A172 (cell line): ENCODE measurements at regions not wholly inside any gene's neighbourhood (a gene's known extent, or its start where the extent isn't known, plus 50 kb on each side); places are given as distances from the start of the nearest gene placed in this dataset.

Source experiments
- DNase-seq: peaks from one replicate; pipeline ENCODE4 v3.0.0-alpha.2; 2015; ENCODE audit warnings: low spot score

DNA sequence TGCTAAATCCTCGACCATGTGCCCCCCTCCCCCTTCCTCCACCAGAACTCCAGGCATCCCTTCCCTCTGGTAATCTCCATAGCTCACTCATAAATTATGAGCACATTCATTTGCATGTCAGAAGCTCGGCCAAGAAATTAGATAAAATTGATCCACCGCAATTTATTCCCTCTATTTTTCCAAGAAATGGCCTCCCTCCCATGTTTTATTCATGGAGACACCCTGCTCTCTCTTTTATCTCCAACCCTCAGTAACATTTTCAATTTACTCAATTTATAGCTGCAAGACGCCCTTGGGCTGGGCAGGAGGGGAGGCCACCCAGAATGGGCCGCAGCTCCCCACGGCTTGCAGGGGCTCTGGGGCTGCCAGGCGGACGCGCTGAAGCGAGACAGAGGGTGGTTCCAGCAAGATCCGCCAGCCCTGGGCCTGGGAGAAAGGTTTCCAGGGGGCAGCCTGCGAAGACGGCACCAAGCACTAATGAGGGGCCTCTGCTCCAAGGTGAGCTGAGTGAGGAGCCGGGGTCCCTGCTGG is 54.7 kb upstream of the ZNF423 start:
- DNase-seq: no peak

DNA sequence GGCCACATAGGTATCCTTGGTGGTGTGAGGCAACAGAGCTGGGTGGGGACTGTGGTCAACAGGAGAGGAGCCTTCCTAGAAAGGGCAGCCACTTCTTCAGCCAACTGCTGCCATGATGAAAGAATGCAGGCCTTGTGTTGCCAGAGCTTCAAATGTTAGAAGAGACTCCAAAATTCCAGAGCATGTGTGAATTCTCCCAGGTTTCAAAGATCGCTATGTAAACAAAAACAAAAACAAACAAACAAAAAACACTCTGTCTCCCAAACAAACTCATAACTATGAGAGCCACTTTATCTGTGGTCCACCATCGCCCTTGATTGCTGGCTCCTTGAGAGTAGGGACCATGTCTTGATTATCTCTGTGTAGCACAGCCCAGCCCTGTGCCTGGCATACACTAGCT is 55.5 kb upstream of the ZNF423 start:
- DNase-seq: no peak

DNA sequence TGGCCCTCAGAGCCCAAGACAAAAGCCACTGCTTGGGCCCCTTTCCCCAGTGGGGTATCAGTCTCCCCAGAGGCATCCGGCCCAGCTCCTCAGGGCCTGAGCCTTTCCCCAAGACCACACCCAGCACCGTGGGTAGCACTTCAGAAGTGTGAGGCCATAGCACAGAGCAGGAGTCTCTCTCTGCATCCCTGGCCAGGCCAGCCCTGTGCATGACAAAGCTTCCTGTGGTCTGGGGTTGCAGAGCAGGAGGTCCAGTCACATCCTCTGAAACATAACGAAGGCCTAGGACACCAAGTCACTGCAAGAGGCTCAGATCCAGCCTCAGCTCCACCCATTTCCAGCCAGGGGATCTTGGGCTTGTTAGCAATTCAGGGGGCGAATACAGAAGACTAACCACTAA is 56.8 kb upstream of the ZNF423 start:
- DNase-seq: no peak

DNA sequence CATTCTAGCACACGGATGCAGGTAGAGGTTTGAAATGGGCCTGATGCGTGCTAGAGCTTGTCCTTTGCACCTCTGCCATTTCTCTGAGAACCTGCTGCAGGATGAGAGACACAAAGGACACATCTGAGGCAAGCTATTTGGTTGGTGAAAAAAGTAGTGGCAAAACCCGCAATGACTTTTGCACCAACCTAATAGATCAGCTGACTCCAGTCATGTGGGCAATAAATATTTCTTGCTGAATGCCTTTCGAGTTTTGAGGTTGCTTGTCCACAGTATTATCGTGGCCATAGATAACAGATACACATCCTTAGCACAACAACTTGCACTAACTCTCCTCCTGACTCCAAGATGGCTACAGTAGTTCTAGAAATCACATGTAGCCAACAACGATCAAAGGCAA is 57.8 kb upstream of the ZNF423 start:
- no peak for DNase-seq

DNA sequence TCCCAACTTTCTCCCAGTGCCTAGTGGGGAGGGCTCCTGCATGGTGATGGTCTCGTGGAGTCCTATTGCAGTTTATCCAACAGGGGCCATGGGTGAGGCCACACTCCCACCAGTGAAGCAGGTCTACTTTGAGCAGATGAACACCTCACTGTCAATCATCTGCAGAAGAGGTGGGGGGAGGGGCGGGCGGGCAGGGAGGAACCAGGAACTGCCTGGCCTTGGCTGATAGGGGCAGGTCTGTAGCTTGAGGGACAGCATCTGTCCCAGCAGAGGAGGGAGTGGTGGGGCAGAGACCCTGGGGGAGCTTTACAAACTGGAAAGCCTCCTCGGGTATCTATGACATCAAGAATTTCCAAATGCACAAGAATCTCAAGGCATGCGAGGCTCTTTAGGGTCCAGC is 58.7 kb upstream of the ZNF423 start:
- no peak for DNase-seq

DNA sequence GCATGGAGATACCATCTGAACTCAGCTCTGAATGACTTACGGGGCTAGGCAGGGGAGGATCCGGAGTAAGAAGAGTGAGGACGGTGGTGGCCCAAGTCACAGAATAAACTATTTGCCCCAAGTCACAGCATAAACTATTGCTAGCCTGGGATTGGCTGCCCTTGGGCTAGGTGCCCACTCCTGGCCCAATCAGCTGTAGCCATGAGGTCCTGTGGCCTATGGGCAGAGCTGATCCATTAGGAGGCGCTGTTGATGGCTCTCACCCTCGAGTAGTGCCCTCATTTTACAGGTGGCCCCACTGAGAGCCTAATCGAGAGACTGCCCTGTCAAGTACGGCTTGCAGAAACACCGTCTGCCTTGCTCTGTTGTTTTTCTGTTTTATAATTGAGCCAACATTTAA is 62.3 kb upstream of the ZNF423 start:
- no peak for DNase-seq

DNA sequence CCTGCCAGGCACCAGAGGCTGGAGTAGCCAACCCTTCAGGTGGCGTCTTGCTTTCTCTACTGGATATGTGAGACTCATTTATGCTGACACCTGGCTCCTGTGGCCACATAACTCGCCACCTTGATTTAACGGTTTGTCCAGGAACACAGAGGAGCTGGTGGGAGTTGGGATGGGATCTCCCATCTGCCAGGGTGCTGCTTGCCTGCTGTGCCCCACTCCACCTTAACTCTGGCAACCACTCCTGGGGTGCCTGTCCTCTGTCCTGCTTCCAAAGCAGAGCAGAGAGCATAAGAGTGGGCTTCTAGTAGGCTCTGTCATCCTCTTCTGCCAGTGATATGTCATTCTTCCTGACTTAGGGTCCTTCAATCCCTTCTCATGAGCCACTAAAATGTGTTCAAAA is 63.4 kb upstream of the ZNF423 start:
- no peak for DNase-seq

DNA sequence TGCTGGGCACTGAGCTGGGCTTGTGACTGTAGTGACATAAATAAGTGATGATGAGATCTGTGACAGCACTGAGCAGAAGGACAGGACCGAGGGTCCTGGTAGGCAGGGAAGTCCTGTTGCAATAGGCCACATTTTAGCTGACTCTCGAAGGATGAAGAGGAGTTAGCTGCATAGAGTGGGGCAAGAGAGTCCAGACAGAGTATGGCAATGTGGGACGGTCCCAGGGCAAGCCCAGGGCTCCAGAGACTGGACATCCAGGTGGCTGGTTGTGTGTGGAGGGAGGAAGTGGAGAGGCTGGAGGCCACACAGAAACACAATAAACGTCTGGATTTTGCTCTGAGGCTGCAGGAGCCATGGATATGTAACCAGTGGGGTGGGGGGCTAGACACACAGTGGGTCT is 64.5 kb upstream of the ZNF423 start:
- DNase-seq: no peak

DNA sequence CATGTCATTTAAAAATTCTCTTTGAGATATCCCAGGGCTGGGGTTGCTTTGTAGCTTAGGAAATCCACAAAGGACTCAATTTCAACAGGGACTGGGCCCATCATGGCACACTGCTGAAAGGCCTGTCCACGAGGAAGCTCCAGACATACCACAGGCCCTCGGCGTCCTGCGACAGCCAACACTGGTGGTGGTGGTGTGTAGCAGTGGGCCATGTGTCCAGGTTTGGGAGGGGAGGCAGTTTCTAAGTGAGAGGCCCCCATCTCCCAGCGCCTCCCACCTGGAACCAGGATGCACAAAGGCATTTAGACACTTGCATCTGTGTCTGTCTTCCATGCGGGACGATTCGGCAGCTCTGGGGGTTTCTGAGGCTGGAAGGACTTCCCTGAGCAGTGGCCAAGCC is 65.2 kb upstream of the ZNF423 start:
- DNase-seq: no peak

DNA sequence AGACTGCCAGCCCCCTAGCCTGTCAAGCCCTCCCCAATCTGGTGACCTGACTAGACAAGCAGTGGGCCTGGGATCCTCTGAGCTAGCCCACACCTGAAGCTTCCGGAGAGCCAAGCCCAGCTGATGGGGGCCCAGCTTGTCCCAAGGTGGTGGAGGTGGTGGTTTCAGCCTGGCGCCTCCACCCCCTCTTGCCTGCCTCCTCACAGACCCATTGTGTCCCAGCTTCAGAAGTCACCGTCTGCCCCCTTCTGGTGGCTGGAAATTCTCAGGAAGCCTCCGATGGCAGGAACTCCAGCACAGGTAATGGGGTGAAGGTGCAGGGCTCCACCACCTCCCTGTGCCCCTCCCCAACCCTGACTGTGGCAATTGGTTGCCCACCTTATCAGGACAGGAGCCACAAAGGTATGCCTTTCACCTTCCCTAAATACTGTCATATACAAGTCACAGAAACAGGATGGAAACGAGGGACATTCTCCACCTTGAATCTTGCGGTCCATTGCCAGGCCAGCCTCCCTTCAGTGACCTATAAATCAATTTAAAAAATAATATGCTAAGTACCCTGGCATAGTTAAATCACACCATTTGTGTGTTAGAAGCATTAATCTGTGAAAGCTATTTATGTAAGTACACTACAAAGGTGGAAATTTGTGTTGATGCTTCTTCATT is 66.0 kb upstream of the ZNF423 start:
- peak; percentile 35 for DNase-seq

DNA sequence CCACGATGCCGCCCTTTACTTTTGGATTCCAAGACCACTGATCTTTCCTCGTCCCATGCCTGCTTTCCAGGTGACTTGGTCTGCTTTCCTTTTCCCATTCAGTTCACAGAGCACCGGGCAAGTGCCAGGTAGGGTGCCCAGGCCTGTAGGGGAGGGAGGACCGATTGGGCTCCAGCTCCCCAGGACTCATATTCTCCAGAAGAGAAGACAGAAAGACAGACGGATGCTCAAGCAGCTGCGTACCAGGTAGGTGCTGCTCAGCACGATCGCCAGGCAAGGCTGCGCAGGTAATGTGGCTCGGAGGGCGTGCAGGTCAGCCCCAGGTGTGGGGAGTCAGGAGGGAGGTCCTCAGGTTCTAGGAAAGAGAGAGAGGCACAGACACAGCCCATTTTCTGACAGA is 67.5 kb upstream of the ZNF423 start:
- no peak for DNase-seq

DNA sequence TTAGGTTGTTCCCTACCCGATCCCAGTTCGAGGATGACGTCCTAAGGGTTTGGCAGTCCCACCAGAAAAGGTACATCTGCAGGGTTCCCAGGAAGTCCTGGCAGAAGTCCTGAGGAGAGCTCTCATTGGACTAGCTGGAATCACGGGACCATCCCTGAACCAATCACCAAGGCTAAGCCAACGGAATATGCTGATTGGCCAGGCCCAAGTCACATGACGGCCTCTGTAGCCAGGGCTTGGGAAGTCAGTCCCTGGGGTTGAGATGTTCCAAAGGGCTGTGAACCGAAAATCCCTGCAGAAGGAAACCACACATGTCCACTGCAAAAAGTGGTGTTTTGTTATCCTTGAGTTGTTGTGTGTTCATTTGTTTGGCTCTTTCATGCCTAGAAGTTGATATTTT is 68.2 kb upstream of the ZNF423 start:
- peak; percentile 19 for DNase-seq

DNA sequence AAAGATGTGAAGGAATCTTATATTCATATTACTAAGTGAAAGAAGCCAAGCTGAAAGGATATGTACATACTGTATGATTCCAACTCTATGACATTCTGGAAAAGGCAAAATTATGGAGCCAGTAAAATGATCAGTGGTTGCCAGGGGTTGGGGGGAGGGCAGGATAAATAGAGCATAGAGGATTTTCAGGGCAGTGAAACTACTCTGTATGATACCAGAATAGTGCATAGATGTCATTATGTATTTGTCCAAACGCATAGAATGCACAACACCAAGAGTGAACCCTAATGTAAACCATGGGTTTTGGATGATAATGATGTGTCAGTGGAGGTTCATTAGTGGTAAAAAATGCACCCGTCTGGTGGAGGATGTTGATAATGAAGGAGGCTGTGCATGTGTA is 71.0 kb upstream of the ZNF423 start:
- no peak for DNase-seq

DNA sequence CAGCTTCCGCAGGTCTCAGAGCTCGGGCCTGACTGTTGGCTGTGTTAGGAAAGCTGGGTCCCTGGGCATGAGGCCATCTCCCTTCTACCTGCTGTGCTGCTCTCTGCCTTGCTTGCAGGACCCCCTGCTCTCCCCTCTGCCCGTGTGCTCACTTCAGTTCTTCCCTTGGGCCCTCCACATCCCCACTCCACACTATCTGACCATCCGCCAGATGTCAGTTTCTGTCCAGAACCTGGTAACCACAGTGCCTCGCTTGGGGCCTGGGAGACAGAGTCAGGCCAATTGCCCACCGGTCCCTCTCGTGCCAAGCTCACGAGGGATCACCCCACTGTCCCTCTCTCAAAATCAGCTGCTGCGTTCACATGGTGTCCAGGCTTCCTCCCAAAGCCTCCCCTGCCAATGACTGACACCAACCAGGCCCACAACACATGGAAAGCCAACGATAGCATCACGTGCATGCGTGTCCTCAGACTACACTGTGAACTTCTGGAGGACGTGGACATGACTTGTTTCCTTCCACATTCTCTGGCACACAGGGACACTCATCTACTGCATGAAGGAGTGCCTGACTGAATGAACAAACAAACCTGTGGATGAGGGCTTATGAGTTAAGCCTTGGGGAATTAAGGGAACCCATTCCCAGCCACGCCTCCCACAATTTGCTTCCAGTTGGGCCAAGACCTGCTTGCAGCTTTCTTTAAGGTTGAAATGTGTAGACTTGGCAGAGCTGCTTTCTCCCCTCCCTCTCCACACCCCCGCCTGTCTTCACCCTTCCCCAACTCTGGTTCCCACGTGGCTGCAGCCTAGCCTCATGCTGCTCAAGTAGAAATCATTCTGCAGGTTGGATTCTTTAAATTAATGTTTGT is 72.5 kb upstream of the ZNF423 start:
- DNase-seq: no peak

DNA sequence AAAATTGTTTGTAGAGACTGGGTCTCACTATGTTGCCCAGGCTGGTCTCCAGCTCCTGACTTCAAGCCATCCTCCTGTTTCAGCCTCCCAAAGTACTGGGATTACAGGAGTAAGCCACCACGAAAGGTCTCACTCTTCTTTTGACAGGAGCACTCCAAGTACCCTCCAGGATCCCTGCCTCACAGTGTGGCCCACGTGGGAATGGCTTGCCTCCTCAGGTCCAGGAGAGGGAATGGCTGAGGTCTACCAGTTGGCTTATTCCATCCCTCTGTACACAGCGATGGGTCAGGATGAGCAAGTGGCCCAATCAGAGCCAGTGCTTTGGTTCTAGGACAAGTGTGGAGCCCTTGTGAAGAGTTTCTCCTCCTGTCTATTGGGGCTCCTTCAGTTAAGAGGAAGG is 73.7 kb upstream of the ZNF423 start:
- no peak for DNase-seq

DNA sequence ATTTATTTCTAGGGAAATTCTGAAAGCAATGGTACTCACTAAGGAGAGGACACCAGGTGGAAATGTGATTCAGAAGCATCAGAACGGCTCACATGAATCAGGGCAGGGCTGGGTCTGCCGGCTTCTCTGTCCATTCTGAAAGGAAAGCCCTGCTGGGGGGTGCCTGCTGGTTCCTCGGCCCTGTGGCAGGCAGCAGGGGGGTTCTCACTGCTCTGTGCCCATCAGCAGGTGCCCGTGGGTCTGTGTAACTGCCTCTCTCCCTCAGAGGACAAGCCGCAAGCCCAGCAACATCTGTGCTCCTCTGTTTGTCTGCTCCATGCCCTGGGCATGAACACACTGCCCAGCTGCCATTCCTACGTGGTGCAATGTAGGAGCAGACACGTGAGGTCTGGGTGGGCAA is 74.9 kb upstream of the ZNF423 start:
- no peak for DNase-seq

DNA sequence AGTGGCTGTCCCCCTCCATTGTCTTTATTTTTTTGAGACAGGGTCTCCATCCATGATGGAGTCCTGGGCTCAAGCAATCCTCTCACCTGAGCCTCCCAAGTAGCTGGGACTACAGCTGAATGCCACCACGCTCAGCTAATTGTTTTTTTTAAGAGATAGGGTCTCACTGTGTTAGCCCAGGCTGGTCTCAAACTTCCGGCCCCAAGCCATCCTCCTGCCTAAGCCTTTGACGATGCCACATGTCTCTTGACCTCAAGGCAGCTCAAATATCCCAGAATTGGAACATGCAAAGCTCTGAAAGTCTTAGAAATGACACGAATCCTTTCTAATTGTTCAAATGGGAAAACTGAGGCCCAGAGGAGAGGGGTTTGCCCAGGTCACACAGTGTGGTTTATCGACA is 75.4 kb upstream of the ZNF423 start:
- no peak for DNase-seq

DNA sequence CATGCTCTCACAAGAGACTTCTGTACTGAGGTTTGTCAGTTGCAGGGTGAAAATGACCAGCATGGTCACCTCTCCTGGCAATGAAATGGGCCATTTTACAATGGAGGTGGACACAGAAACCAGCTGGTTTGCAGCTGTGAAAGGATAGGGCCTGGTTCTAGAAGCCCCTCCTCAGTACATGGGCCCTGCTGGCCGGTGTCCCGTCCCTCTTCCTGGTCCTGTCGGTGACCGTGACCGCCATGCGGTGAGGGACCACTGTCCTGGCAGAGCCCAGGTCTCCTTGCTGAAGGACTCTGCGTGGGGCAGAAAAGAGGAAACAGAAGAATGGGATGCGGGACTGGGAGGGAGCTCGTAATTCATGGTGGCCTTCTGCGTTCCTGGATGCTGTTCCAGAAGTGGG is 76.0 kb upstream of the ZNF423 start:
- DNase-seq: no peak

DNA sequence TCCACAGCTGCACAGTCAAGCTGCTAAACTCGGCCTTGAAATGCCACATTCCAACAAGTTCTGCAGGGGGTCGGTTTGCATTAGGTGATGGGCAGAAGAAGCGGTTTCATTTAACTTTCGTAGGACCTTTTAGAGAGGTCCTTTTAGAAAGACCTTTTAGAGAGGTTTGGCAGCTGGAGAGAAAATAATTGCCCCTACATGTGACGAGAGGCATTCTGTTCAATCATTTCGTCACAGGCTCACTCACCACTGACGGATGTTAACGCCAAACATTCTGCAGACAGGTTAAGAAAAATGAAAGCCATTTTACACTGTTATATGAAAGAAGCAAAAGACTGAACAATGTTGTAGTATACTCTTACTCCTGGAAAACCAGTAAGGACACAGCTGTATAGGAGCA is 76.5 kb upstream of the ZNF423 start:
- DNase-seq: no peak

DNA sequence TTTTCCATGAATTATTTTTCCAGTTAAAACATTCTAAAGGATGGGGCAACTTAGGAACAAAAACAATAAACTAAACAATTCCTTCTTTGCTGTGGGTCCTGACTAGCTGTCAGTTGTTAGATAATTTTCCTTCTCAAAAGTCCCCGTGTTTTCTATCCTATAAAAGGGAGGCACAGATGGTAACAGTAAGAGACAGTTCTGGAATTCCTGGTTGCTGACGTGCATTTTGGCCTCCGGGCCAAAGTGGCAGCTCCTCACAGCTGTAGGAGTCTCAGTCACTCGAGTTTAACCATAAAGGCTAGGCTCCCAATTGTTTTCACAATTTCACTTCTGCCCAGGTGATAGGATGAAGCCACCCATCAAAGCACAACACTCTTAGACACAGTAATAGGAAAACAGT is 77.0 kb upstream of the ZNF423 start:
- peak; percentile 26 for DNase-seq

DNA sequence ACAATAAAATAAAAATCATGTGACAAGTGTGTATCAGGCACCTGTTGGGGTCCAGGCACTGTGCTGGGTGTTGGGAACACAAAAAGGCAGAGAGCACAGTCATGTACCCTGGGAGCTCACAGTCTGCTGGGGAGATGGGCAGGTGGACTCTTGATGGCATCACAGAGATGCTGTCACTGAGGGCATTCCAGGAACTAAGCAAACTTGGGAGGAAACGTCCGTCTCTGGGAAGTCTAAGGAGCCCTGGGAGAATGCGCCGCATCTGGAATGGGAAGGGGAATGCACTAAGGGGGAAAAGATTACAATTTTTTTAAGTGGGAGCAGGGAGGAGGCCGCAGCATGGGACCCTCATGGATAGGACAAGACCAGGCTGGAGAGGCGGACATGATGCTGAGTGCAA is 80.9 kb upstream of the ZNF423 start:
- DNase-seq: no peak

DNA sequence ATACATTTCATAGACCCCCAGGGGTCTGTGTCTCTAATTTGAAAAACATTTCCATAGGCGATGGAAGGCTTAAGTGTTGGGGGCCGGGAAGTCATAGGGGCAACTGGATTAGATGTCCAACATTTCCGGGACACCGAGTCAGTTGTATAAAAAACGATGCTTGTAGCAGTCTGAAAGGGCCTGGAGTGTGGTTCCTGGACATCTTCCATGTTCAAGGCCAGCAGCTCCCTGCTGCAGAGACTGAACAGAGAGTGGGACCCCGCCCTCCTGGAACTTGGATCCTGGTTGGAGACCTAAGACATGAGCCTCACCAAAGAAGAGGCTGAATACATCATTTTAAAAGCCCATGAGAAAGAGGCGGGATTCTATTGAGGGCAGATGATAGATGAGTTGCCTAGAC is 82.0 kb upstream of the ZNF423 start:
- DNase-seq: no peak

DNA sequence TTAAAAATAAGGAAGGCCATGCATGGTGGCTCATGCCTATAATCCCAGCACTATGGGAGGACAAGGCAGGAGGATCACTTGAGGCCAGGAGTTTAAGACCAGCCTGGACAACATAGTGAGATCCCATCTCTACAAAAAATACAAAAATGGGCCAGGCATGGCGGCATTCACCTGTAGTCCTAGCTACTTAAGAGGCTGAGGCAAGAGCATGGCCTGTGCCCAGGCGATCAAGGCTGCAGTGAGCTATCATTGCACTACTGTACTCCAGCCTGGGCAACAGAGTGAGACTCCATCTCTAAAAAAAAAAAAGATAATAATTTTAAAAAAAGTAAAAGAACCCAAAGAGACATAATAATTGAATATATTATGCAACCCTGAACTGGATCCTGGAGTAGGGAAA is 83.6 kb upstream of the ZNF423 start:
- no peak for DNase-seq
